Fibroblast of skin of scalp (primary cell): ENCODE measurements at regions not wholly inside any gene's neighbourhood (a gene's known extent, or its start where the extent isn't known, plus 50 kb on each side); places are given as distances from the start of the nearest gene placed in this dataset.

Experiments
- DNase-seq: peaks from one replicate; pipeline ENCODE4 v3.0.0-alpha.2; 2013

- peak; percentile 14 for DNase-seq
These were observed 481.7 kb downstream of the GBE1 start for GRCh38 chr3:81279481-81280379.

DNA sequence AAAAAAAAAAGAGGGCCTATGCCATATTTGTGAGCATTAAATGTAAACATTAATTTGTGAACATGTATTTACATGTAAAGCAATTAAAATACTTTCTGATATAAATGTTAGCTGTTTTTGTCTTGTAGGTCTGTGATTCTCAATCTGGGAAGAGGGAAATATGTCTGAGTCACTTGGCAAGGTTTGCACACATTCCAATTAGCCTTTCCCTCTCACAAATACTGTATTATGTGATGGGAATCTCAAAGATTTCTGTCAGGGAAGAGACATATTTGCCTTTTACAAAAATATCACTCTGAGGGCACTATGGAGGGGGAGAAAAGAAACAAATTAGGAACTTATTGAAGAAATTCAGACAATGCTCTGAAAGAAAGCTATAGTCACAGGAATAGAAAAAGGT lies 483.6 kb downstream of the GBE1 start:
- DNase-seq: peak; percentile 63

- DNase-seq: no peak
These were observed 486.8 kb downstream of the GBE1 start for GRCh38 chr3:81274671-81275070.

- no peak for DNase-seq
These were observed 490.7 kb downstream of the GBE1 start for GRCh38 chr3:81270603-81271379.

GRCh38 chr3:81268526-81268925 lies 492.9 kb downstream of the GBE1 start:
- no peak for DNase-seq

GRCh38 chr3:81261996-81262395 lies 499.4 kb downstream of the GBE1 start:
- no peak for DNase-seq

DNA sequence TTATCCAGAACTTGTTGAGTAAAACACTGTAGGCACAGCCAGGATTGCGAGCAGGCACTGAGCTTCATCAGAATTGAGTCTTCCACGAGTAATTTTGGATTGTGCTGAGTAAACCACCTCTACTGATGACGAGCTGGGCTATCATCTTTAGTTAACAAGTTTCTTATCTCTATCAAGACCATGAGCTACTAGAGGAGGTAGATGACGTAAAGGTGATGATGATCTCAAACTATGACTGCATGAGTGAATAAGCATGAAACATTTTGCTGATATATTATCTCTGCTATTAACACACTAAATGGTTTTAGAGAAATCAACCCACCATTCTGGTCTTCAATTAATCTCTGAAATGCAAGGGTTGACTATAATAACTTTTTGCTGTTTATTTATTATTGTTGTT lies 506.0 kb downstream of the GBE1 start:
- DNase-seq: no peak

DNA sequence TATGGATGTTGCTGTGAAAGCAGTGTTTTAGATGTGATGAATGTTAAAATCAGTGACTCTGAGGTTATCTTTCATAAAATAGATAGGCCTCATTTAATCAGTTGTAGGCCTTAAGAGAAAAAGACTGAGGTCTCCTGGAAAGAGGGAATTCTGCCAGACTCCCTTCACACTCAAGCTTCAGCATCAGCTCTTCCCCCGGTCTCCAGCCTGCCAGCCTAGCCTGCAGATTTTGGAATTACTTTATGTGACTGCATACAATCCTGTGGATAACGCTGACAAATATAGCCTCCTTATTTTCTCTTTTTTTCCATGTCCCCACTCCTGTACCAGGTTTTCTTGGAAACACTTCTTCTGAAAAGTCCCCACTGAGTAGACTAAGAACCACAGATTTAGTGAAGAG lies 510.3 kb downstream of the GBE1 start:
- no peak for DNase-seq

- peak; percentile 70 for DNase-seq
These were observed 511.9 kb downstream of the GBE1 start for GRCh38 chr3:81249540-81250029.

DNA sequence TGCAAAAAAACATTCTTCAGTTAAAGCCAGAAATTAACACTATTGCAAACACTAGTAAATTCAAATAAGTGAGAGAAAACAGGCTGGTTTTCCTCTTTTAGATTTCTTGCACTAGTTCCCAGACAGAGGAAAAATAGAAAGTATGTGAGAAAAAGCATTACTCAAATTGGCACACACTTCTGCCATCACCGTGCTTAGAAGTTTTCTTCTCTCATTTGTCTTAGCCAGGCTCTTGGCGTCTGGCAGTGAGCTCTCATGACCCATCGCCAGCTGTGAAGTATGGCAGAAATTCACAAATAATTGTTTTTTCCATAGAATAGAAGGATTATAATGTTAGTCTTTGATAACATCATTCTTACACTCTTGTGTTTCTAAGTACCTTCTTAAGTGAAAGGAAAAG lies 515.9 kb downstream of the GBE1 start:
- no peak for DNase-seq

DNA sequence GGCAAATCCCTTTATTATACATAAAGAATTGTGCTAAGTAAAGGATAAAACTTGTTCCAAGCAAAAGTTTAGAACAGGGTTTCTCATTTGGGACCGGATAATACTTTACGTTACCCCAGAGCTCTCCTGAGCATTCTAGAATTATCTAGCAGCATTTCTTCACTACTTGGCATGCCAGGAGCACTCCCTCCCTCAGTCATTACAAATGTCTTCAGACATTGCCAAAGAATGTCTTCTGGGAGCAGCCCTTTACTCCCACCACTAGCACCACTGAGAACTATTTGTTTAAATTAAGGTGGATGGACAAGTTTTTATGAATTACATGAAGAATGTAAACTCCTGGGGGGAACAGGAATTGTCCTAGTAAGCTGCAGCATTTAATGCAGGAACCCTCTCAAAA lies 516.4 kb downstream of the GBE1 start:
- peak; percentile 11 for DNase-seq

DNA sequence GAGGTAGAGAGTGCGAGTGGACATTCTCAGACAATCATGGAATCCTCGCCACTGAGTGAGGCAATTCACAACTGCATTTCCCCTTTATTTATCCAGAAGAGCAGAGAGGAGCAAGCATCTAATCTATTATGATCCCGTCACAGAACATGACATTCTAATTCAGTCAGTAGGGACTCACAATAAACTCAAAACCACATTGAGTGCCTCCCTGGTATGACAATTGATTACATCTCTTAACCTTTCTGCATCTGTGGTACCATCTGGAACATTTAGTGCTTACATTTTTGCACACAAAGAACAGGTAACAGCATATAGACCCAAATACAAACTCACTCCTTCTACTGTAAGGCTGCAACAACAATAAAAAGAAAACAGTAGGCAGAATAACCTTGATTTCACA lies 517.2 kb downstream of the GBE1 start:
- no peak for DNase-seq

- peak; percentile 44 for DNase-seq
These were observed 518.6 kb downstream of the GBE1 start for GRCh38 chr3:81242871-81243270.

GRCh38 chr3:81237181-81237580 lies 524.3 kb downstream of the GBE1 start:
- peak; percentile 11 for DNase-seq

GRCh38 chr3:81218023-81218422 lies 543.4 kb downstream of the GBE1 start:
- peak; percentile 63 for DNase-seq

GRCh38 chr3:81217101-81217500 lies 544.3 kb downstream of the GBE1 start:
- DNase-seq: no peak

DNA sequence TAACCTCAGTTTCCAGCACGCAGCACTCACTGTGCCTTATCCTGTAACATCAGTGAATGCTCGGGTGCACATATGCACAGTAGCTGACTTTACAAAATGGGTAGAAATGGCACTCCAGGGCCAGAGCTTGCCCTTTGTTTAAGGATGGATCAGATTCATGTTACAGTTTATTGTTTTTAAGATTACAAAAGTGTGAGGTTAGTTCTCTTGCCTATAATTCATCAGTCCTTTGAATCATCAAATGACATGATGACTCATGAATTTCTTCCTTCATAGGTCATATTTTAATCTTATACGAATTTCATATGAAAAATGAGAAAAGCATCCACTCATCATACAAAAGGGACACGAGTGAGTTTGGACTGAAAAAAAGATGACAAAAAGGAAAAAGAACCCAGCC lies 545.3 kb downstream of the GBE1 start:
- DNase-seq: peak; percentile 82

DNA sequence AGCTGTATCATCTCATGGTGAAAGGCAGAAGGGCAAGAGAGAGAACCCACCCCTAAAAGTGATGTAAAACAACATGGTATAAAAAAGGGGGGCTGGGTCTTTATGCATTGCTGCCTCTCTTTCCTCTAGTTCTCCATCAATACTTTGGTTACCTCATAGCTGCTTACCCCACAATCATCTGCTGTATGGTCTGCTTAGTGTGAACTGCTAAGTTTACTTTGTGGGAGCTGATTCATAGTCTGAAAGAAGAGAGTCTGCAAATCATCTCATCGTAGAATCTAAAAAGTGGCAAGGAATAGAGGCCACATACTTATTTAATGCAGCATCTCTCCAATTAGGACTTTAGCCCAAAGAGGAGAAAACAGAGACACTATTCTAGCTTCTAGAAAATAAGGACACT lies 546.8 kb downstream of the GBE1 start:
- peak; percentile 40 for DNase-seq

- no peak for DNase-seq
These were observed 561.9 kb downstream of the GBE1 start for GRCh38 chr3:81199587-81199986.

DNA sequence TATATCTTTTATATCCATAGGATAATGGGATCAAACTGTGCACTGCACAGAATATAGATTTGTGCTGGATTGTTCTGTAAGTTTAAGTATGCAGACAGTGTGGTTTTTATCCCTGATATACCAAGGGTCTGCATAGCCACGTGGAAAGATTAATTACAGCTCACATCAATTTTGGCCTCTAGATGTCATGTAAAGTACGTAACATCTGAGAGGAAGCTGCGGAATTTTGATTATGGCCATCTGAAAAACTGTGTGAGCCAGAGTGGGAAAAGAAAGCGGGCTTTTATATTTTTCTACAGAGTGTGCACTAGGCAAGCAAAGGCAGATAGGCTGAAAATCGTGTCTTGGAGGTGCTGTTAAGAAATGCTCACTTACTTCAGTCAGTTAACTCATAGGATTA lies 562.7 kb downstream of the GBE1 start:
- peak; percentile 57 for DNase-seq

DNA sequence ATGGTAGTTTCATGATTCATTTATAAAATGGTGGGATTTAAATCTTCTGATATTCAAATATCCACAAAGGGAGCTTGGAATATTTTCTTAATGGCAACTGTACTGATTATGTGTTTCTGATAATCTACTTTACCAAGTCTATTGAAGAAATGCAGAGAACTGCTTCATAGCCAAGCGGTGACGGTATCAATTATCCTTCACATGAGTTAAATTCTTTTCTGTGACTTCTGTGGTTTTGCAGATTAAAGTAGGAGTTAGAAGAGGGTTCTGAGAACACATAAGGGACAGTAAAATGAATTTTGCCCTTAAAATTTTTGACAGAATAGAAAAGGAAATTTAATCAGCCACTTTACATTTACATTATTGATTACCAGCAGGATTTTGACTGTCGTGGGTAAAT lies 563.2 kb downstream of the GBE1 start:
- peak; percentile 67 for DNase-seq

DNA sequence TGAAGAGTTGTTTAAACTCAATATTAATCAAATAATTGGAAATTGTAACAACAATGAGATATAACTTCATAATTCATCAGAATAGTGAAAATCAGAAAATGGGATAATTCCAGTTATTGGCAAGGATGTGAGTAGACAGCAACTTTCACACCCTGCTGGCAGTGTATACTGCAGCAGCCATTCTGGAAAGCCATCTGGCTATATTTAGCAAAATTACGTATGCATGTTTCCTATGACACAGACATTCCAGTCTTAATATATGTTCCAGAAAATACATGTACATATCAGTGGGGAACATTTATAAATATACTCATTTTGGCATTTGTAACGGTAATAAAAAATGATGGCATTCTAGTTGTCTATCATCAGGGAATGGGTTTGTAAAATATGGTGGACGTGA lies 564.1 kb downstream of the GBE1 start:
- peak; percentile 66 for DNase-seq

GRCh38 chr3:81195478-81195877 lies 566.0 kb downstream of the GBE1 start:
- DNase-seq: peak; percentile 86

DNA sequence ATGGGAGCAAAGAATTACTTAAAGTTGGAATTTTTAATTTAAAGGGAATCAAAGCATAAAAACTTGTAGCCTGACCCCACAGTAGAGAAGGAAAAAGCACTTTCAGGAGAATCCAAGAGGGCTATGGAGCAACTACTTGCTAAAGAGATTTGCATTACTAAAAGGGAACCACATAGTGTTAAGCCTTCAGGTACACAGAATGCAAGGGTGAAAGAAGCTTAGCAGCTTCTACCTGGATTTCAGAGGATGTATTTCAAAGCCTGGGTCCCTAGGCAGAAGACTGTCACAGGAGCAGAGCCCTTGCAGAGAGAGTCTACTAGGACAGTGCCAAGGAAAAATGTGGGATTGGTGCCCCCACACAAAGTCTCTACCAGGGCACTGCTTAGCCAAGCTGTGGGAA lies 575.0 kb downstream of the GBE1 start:
- DNase-seq: no peak
